HEK293 (cell line): ENCODE measurements at regions not wholly inside any gene's neighbourhood (a gene's known extent, or its start where the extent isn't known, plus 50 kb on each side); places are given as distances from the start of the nearest gene placed in this dataset.

Source experiments
- MYNN ChIP-seq: fragments of 450-650 bp; formaldehyde crosslinking; IDR thresholded peaks from 2 replicates; pipeline ENCODE4 v1.5.1; 2016; ENCODE audit warnings: missing biosample characterization, missing genetic modification characterization, borderline replicate concordance
- ZNF670 ChIP-seq: fragments of 450-650 bp; formaldehyde crosslinking; IDR thresholded peaks from 2 replicates; pipeline ENCODE4 v1.5.1; 2016; ENCODE audit warnings: missing biosample characterization, missing genetic modification characterization, low read depth
- TF ChIP-seq, protein P1 (sequence below): fragments of 450-650 bp; formaldehyde crosslinking; IDR thresholded peaks from 2 replicates; pipeline ENCODE4 v1.5.1; 2016; ENCODE audit warnings: missing biosample characterization, missing genetic modification characterization

DNA sequence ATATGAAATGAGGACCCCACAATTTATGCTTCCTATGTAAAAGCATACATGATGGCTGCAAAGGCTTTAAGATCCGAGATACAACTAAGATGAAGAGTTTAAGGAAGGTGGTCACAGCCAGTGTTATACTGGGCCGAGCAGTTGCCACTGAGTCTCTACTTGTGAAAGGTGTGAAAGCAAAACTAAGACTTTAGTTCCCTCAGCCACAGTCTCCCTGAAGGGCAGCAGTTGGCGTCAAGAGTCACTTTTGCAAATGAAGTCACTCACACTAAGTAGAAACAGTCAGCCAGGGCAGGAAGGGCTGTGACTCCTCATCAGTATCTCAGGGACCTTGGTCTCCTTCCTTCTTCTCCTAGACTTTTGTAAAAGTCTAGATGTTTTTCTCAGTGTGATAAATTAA is 191.6 kb upstream of the MCHR2 start:
- TF ChIP-seq, protein P1, sequence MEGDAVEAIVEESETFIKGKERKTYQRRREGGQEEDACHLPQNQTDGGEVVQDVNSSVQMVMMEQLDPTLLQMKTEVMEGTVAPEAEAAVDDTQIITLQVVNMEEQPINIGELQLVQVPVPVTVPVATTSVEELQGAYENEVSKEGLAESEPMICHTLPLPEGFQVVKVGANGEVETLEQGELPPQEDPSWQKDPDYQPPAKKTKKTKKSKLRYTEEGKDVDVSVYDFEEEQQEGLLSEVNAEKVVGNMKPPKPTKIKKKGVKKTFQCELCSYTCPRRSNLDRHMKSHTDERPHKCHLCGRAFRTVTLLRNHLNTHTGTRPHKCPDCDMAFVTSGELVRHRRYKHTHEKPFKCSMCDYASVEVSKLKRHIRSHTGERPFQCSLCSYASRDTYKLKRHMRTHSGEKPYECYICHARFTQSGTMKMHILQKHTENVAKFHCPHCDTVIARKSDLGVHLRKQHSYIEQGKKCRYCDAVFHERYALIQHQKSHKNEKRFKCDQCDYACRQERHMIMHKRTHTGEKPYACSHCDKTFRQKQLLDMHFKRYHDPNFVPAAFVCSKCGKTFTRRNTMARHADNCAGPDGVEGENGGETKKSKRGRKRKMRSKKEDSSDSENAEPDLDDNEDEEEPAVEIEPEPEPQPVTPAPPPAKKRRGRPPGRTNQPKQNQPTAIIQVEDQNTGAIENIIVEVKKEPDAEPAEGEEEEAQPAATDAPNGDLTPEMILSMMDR (tag by site-specific recombination): no peak
- no peak for TF ChIP-seq ZNF670
- no peak for TF ChIP-seq MYNN (tag by site-specific recombination)
